ENCODE measurements at regions not wholly inside any gene's neighbourhood (a gene's known extent, or its start where the extent isn't known, plus 50 kb on each side); places are given as distances from the start of the nearest gene placed in this dataset.

- TF ChIP-seq HSF1 (IDR thresholded peaks at IDR 0.05; ENCODE audit: low read depth, low read length) = no peak
- no peak for TF ChIP-seq POLR2AphosphoS5 (IDR thresholded peaks at IDR 0.05; ENCODE audit: low read length)
- TF ChIP-seq POLR2A (IDR thresholded peaks at IDR 0.05; ENCODE audit: low read depth, low read length) = no peak
Observed at GRCh38 chr5:152147286-152147685, 222.6 kb upstream of the GLRA1 start.
